ENCODE measurements at regions not wholly inside any gene's neighbourhood (a gene's known extent, or its start where the extent isn't known, plus 50 kb on each side); places are given as distances from the start of the nearest gene placed in this dataset.

DNA sequence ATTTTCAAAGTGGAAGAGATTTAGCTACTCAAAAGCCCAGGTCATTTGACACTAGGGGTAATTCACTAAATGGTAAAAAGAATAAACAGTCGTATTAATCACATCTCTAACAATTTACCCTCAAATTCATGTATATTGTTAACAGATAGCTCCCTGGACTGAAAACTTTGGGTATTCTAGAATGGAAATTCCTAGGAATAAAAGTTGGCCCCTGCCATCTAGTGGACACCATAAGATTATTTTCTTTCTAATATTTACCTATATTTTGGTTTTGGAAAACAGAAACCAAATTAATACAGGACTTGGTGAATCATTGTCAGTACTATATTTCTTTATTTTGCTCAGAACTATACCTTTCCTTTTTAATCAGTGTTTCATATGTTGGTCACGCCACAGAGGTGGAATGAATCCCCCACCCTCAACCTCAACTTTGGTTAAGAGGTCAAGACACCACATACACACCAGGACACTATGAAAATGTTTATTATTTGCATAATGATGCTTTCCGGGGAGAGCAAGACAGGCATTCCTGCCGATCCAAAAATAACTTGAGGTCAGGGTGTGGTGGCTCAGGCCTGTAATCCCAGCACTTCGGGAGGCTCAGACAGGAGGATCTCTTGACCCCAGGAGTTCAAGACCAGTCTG lies 96.2 kb upstream of the APOOL start:
- 90% methylated on average over 5 of the region's 5 CpGs; no CpG with 5 or more reads in 1 of the 2 experiments for WGBS, 2 experiments (ENCODE audit: extremely low coverage in 1 of 2, insufficient coverage in 1 of 2, insufficient read length in 1 of 2, insufficient replicate concordance in 2 of 2, low coverage in 1 of 2, low lambda C conversion rate in 2 of 2, missing lambda C conversion rate in 1 of 2)
- no peak overlapping the region for H3K14ac ChIP-seq (ENCODE audit: insufficient read length)
- no peak overlapping the region for H2BK5ac ChIP-seq (ENCODE audit: low read depth, low read length)
- no peak overlapping the region for H4K8ac ChIP-seq (ENCODE audit: extremely low read depth, insufficient read depth, low read length)
- H2BK12ac ChIP-seq (ENCODE audit: low read depth, low read length) = no peak overlapping the region
- no peak for FAIRE-seq
- no peaks in the 10 kb centered on the region for H3K79me1 ChIP-seq (ENCODE audit: low read depth, low read length)
- H3K9ac ChIP-seq (replicated peaks in 1 of 4; ENCODE audit: extremely low read depth in 1 of 4, low read depth in 3 of 4, low read length in 3 of 4) = no peak overlapping the region
- no peak for TF ChIP-seq SIX5 (IDR thresholded peaks at IDR 0.05; ENCODE audit: low read depth, low read length)
- no peak for TF ChIP-seq FOSL1 (IDR thresholded peaks at IDR 0.05; ENCODE audit: insufficient read depth, low read depth, low read length)
- no peak for TF ChIP-seq TEAD4 (IDR thresholded peaks at IDR 0.05; ENCODE audit: low read depth, low read length)
- no peak for TF ChIP-seq SAP30 (IDR thresholded peaks at IDR 0.05; ENCODE audit: insufficient read depth, insufficient replicate concordance, low read length)
- TF ChIP-seq CTBP2 (IDR thresholded peaks at IDR 0.05; ENCODE audit: borderline replicate concordance, insufficient read depth, insufficient read length, low read length) = no peak
- no peak for TF ChIP-seq MAFK (IDR thresholded peaks at IDR 0.05; ENCODE audit: low read depth, low read length)
- TF ChIP-seq SUZ12 (IDR thresholded peaks at IDR 0.05; ENCODE audit: low read length) = no peak
- TF ChIP-seq POU5F1 (IDR thresholded peaks at IDR 0.05; ENCODE audit: low read depth, low read length) = no peak
- TF ChIP-seq PHF8 (conservative IDR thresholded peaks at IDR 0.05; ENCODE audit: low read depth, low read length) = no peak
- TF ChIP-seq CHD1 (IDR thresholded peaks at IDR 0.05; ENCODE audit: low read depth, low read length) = no peak
- TF ChIP-seq RBBP5 (IDR thresholded peaks at IDR 0.05; ENCODE audit: borderline replicate concordance, low read depth, low read length) = no peak
- TF ChIP-seq SRF (IDR thresholded peaks at IDR 0.05; ENCODE audit: low read depth, low read length) = no peak
- H2AK5ac ChIP-seq (ENCODE audit: low read depth, low read length) = no peak overlapping the region
- POLR2A ChIA-PET (ENCODE audit: partially characterized antibody) = no interaction called here
- no peak overlapping the region for H3K23ac ChIP-seq (ENCODE audit: insufficient read length)
- H3K27ac ChIP-seq (ENCODE audit: low read depth, low read length) = no peak overlapping the region
- CTCF ChIA-PET (ENCODE audit: partially characterized antibody) = interaction anchor here (0.8 to 1.6 kb wide), 6 partner anchors 13 to 568 kb away, joined by 3 to 8 read pairs (median 3); no protein-coding TSS in a partner anchor
- no peaks in the 10 kb centered on the region for H3K36me3 ChIP-seq (ENCODE audit: control insufficient read depth in 2 of 4, insufficient read depth in 4 of 4, low read length in 3 of 4)
- H2BK15ac ChIP-seq (ENCODE audit: low read length) = no peak overlapping the region
- H3K4me3 ChIP-seq (ENCODE audit: extremely low read depth in 1 of 4, insufficient read depth in 2 of 4, low read depth in 3 of 4, low read length in 4 of 4) = no peak overlapping the region
- no peaks in the 10 kb centered on the region for H3K27me3 ChIP-seq (replicated peaks in 1 of 4; ENCODE audit: control insufficient read depth in 3 of 4, extremely low read depth in 1 of 4, insufficient read depth in 3 of 4, low read length in 3 of 4)
- H3K4me1 ChIP-seq (replicated peaks in 1 of 4; ENCODE audit: control insufficient read depth in 3 of 4, insufficient read depth in 4 of 4, low read length in 3 of 4) = no peaks in the 10 kb centered on the region
- no peak overlapping the region for H2BK20ac ChIP-seq (ENCODE audit: low read length)
- no peaks in the 10 kb centered on the region for H4K20me1 ChIP-seq (replicated peaks in 1 of 2; ENCODE audit: control insufficient read depth in 1 of 2, insufficient read depth in 2 of 2, low read length in 2 of 2)
- H3K4me2 ChIP-seq (ENCODE audit: insufficient read depth in 1 of 2, low read depth in 2 of 2, low read length in 2 of 2) = no peak overlapping the region
- no peak overlapping the region for H2AFZ ChIP-seq (ENCODE audit: low read length)
- H3K9me3 ChIP-seq (ENCODE audit: insufficient read depth in 2 of 2, low read depth in 1 of 2, low read length in 1 of 2) = no peaks in the 10 kb centered on the region
- H2BK120ac ChIP-seq (replicated peaks; ENCODE audit: low read depth, low read length) = no peak overlapping the region
- DNase-seq (ENCODE audit: low read depth in 1 of 2, low spot score in 2 of 2) = no peak
- no peaks in the 10 kb centered on the region for H3K23me2 ChIP-seq (ENCODE audit: low read depth, low read length)
- H3K4ac ChIP-seq (replicated peaks; ENCODE audit: insufficient read length, low read depth, low read length) = no peak overlapping the region
- H3K18ac ChIP-seq (ENCODE audit: extremely low read depth, low read length) = no peak overlapping the region
- no peak overlapping the region for H4K5ac ChIP-seq (ENCODE audit: insufficient read length, low read depth, low read length)
- H3K79me2 ChIP-seq (ENCODE audit: control insufficient read depth in 1 of 2, insufficient read depth in 2 of 2, low read length in 2 of 2) = no peaks in the 10 kb centered on the region
- no peak overlapping the region for H3K56ac ChIP-seq (replicated peaks; ENCODE audit: insufficient read length, low read depth, low read length)
- H4K91ac ChIP-seq (replicated peaks; ENCODE audit: insufficient read length, low read length) = no peak overlapping the region

Data from H1 (cell line).